ENCODE measurements at regions not wholly inside any gene's neighbourhood (a gene's known extent, or its start where the extent isn't known, plus 50 kb on each side); places are given as distances from the start of the nearest gene placed in this dataset.

DNA sequence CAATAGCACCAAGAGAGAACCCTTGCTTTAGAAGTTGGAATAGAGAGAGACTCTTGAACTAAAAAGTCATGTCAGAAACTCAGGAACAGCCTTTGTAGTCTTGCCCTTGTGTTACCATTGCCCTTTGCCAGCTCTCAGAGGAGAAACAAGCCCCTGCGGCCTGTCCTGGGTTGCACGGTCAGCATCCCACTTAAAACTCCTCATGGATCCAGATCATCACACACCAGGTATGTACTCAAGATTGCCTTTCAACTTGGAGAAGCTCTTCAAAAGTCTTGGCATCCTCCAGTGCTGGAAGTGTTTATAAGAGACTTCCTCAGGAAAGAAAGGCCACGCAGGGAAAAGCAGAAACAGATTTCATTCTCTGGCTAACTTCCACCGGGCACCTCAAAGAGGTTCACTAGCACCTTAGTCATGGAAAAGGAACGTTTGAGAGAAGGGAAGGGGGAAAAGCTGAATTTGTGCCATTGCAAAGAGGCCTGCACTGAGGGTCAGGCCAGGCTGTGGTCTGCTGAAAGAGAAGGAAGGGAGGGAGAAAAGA lies 594.2 kb downstream of the MED13L start:
- TF ChIP-seq GATA2 (IDR thresholded peaks at IDR 0.05; ENCODE audit: low read depth, low read length) = no peak
- no peak for TF ChIP-seq GATA3 (IDR thresholded peaks at IDR 0.05; ENCODE audit: low read depth, low read length)
